DND-41 (cell line): ENCODE measurements at regions not wholly inside any gene's neighbourhood (a gene's known extent, or its start where the extent isn't known, plus 50 kb on each side); places are given as distances from the start of the nearest gene placed in this dataset.

ENCODE experiments used
- EZH2 ChIP-seq: IDR thresholded peaks from 3 replicates; pipeline ENCODE4 v1.6.1; 2012; ENCODE audit warnings: borderline replicate concordance, low read depth, mild to moderate bottlenecking, moderate library complexity, low read length, inconsistent platforms; ENCODE audit not compliant: severe bottlenecking
- TF ChIP-seq, protein P1 (sequence below): IDR thresholded peaks from 2 replicates; pipeline ENCODE4 v1.5.1; 2012; ENCODE audit warnings: borderline replicate concordance, low read length, moderate library complexity, mild to moderate bottlenecking; ENCODE audit not compliant: poor library complexity, severe bottlenecking; ENCODE audit errors: extremely low read depth

DNA sequence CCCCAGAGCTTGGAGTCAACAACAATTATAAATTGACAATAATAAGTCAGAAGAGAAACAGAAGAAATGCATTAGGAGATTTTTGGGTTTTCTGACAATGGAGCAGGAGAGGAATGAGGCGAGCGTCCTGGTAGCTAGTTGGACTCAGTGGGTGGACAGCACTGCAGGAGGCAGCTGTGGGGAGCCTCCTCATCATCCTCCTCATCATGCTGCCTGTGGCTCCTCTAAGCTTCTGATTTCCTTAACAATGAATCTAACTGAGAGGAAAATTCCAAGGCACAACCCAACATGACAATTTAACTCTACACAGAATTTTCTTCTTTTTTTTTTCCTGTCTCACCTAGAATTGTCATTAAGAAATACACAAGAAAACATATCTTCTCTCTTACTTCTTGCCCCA, 357.1 kb upstream of the NOCT start:
- TF ChIP-seq, protein P1, sequence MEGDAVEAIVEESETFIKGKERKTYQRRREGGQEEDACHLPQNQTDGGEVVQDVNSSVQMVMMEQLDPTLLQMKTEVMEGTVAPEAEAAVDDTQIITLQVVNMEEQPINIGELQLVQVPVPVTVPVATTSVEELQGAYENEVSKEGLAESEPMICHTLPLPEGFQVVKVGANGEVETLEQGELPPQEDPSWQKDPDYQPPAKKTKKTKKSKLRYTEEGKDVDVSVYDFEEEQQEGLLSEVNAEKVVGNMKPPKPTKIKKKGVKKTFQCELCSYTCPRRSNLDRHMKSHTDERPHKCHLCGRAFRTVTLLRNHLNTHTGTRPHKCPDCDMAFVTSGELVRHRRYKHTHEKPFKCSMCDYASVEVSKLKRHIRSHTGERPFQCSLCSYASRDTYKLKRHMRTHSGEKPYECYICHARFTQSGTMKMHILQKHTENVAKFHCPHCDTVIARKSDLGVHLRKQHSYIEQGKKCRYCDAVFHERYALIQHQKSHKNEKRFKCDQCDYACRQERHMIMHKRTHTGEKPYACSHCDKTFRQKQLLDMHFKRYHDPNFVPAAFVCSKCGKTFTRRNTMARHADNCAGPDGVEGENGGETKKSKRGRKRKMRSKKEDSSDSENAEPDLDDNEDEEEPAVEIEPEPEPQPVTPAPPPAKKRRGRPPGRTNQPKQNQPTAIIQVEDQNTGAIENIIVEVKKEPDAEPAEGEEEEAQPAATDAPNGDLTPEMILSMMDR, result no peak
- TF ChIP-seq EZH2, result no peak
